ENCODE measurements at regions not wholly inside any gene's neighbourhood (a gene's known extent, or its start where the extent isn't known, plus 50 kb on each side); places are given as distances from the start of the nearest gene placed in this dataset.
"Not testable (repeated sequence)": the region's sequence is repeated elsewhere in the genome, so short reads cannot be mapped to it uniquely, and the experiment has no call there.

- no peak for FAIRE-seq
Measured at GRCh38 chr12:124190312-124191023, 104.4 kb upstream of the RFLNA start.

DNA sequence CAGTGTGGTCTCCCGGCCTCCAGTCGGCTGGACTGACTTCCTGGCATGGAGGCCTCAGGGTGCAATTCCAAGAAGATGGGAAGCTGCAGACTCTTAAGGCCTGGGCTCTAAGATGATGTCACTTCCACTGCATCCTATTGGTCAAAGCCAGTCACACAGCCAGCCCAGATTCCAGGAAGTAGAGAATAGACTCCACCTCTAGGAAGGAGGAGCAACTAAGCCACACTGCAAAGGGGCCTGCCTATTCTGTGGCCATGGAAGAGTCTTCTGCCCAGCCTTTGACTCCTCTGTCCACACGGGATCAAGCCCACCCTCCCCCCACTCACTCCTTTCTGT lies 103.9 kb upstream of the RFLNA start:
- no peak for FAIRE-seq

GRCh38 chr12:124191966-124192365 lies 102.9 kb upstream of the RFLNA start:
- no peak for FAIRE-seq

- FAIRE-seq, result no peak
Measured at GRCh38 chr12:124194264-124194892, 100.5 kb upstream of the RFLNA start.

GRCh38 chr12:124194893-124195566 lies 99.9 kb upstream of the RFLNA start:
- no peak for FAIRE-seq

DNA sequence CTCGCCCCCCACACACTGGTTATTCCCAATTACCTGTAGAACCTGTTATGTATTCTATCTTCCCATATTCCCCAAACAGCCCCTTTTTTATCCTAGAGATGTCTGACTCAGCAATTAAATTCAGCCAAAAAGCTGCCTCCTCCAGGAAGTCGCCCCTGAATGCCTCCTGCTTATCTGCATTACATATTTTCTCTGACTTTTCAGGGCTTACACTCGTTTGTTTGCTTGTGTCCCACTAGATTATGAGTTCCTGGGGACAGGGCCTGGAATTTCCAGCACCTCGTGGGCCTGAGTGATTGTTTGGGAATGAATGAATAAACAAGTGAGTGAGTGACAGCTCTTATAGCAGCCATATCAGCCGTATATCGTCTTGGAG lies 99.3 kb upstream of the RFLNA start:
- no peak for FAIRE-seq

DNA sequence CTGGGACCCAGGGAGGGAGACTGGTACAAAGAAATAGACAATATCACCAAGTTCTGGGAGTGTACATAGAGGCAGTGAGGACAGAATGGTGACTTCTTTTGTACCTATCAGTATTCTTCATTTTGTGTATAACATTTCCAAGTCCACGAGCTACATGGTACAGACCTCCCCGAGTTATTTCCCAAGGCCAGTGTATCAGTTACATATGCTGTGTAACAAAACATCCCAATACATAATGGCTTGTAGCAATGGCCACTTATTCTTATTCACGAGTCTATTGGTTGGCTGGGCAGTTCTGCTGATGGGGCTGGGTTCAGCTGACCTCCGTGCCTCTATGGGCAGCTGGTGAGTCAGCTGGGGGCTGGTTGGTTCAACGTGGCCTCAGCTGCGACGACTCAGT lies 98.7 kb upstream of the RFLNA start:
- no peak for FAIRE-seq

- FAIRE-seq, result no peak
Measured at GRCh38 chr12:124201248-124201647, 93.6 kb upstream of the RFLNA start.

DNA sequence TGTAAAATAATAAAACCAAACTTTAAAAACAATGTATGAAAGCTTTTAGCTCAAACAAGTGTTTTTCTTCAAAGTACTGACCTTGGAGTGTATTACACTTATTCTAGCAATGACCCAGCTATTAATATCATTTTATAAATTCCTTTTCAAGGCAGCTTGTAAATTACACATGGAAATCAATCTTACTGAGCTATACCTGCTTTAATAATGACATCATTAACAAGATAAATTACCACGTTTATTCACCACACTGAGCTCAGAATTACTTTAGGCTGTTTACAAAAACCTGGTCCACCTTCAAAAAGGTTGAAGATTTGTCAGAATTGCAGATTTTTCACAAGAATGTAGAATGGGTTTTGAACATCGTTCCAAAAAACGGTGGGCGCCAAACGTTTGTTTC lies 91.7 kb upstream of the RFLNA start:
- no peak for FAIRE-seq

- FAIRE-seq, result peak; percentile 46
Measured at GRCh38 chr12:124205405-124205804, 89.5 kb upstream of the RFLNA start.

DNA sequence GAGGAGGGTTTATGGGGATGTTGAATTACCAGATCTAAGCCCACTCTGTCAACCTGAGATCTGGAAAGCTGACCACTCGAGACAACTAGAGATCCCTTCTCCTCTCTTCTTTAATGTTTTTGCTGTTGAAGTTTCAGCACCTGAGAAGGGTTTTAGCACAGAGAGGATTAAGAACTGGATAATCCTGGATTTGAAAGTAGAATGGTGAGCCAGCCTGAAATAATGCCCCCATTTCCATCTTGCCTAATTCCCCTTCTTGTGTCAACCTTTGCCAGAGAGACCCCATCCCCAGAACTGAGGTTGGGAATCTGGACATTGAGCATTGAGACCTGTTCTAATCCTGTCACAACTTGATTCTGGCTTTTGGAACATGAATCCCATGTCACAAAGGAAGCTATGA lies 87.8 kb upstream of the RFLNA start:
- no peak for FAIRE-seq

DNA sequence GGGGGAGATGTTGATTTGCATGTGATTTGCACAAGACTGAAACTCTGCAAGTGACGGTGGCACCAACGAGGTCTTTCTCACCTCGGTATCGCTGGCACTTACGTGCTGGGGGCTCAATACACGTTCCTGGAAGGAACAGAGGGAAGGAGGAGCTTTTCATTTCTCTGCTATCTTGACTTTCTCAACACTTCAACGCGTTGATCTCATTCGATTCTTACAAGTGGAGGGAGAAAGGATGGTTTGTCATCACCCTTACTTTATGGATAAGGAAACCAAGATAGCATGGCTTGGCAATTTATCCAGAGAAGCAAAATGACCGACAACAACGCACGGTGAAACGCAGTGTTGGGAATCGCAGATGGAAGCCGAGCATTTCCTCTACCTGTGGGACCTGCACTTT lies 87.3 kb upstream of the RFLNA start:
- FAIRE-seq, result no peak

- FAIRE-seq, result no peak
Measured at GRCh38 chr12:124208489-124208888, 86.4 kb upstream of the RFLNA start.

- no peak for FAIRE-seq
Measured at GRCh38 chr12:124210991-124211577, 83.8 kb upstream of the RFLNA start.

GRCh38 chr12:124211753-124212152 lies 83.1 kb upstream of the RFLNA start:
- no peak for FAIRE-seq

- no peak for FAIRE-seq
Measured at GRCh38 chr12:124213666-124214347, 81.1 kb upstream of the RFLNA start.

- FAIRE-seq, result no peak
Measured at GRCh38 chr12:124214574-124214973, 80.3 kb upstream of the RFLNA start.

- no peak for FAIRE-seq
Measured at GRCh38 chr12:124216966-124217365, 77.9 kb upstream of the RFLNA start.

- no peak for FAIRE-seq
Measured at GRCh38 chr12:124217508-124218242, 77.2 kb upstream of the RFLNA start.

DNA sequence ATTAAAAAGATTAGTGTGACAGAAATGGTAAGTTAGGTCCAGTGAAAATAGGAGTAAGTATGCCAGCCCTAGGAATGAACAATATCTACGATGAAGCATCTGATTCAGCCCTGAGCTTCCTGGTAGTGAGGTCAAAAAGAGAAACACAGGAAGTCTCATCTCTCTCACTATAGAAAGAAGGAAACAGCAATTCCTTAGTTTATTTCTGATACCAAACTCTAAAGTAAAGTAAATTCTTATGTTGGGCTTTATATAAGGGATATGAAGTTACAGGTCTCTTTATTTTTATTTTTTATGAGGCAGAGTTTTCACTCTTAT lies 76.7 kb upstream of the RFLNA start:
- FAIRE-seq, result no peak

DNA sequence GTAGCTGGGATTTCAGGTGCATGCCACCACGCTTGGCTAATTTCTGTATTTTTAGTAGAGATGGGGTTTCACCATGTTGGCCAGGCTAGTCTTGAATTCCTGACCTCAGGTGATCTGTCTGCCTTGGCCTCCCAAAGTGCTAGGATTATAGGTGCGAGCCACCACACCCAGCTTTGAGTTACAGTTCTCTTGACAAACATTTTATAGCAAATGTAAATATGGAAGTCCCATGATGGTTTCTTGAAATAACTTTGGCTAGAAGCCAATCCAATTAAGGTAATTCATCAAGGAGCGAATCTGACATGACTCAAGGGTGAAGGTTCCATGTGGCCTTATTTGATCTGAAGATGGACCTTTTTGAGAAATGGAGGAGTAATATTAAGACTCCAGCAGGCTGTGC lies 76.2 kb upstream of the RFLNA start:
- FAIRE-seq, result not testable (repeated sequence)

GRCh38 chr12:124222368-124223245 lies 72.3 kb upstream of the RFLNA start:
- no peak for FAIRE-seq

All from A204.1 (cell line).